ENCODE measurements at regions not wholly inside any gene's neighbourhood (a gene's known extent, or its start where the extent isn't known, plus 50 kb on each side); places are given as distances from the start of the nearest gene placed in this dataset.
A peak's percentile ranks its signal among the peaks of the same experiment; 100 is the strongest.
"Not testable (repeated sequence)": the region's sequence is repeated elsewhere in the genome, so short reads cannot be mapped to it uniquely, and the experiment has no call there.

DNA sequence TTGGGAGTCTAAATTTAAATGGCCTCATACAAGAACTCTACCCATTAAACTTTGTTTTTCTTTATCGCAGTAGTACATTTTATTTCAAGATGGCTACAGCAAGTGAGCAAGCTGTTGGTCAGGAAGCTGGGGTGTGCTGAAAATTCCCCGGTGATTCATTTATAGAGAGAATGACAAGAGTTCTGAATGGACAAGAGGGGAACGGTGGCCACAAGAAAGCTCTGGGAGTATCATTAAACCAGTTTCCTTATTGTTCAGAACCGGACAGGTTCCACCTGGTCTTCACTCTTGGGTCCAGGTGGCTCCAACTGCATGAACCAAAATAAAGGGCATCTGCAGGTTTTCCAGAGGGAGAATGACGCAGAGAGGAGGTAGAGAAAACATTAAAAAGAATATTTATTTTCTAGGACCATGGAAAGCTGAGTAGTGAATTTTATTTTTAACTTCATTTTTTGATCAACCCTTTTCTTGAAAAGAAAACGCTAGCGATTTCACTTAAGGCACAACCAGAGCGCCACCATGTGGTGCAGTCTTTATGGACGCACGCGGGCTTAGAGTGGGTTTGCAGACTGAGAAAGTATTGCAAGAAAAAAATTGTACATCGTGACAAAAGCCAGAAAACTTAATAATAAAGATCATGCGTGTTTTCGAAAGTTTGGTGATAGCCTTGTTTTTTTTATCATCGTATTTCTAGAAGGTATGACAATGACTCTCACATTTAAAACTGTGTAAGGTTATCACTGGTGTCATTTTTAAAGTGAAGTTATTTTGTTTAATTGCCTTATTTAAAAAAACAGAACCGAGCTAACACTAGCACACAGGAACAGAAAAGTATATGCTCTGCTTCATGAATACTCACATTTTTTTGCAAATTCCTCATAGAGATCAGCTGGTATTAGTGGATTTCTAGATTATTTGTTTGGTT is 97.9 kb upstream of the NOL4 start:
- H3K9me3 Mint-ChIP-seq, result no peaks in the 10 kb centered on the region
- H3K4me3 Mint-ChIP-seq, result no peak overlapping the region
- DNase-seq, result peak; percentile 58
- intact Hi-C loops (cut with micrococcal nuclease), result no loop called here
- no peaks in the 10 kb centered on the region for H3K4me1 Mint-ChIP-seq
- H3K27me3 Mint-ChIP-seq, result no peaks in the 10 kb centered on the region
- no peak overlapping the region for H3K27ac Mint-ChIP-seq
- H3K36me3 Mint-ChIP-seq (ENCODE audit: low read depth), result no peaks in the 10 kb centered on the region

DNA sequence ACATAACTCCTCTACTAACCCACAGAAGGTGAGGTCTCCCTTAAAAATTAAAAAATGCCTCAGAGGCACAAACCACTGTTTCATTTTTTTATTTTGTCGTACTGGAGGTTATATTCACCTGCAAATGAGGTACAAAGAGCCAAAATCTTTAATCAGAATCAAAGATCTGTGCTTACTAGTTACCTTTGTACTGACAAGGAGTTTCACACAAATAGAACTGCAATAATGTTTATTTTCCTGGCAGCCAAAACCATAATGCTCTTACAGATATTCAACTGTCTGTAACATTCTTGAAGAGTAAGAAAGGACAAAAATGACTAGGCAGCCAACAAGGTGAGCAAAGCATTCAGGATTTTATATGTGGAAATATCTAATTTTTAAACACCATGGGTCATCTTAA is 105.1 kb upstream of the NOL4 start:
- Mint-ChIP-seq H3K4me3 (no peak overlapping the region), H3K27me3 (no peaks in the 10 kb centered on the region), H3K4me1 (no peaks in the 10 kb centered on the region), H3K9me3 (peaks cover 6% of the 10 kb centered on the region), H3K36me3 (ENCODE audit: low read depth) (no peaks in the 10 kb centered on the region), H3K27ac (no peak overlapping the region)
- DNase-seq, result no peak
- intact Hi-C loops (cut with micrococcal nuclease), result no loop called here

DNA sequence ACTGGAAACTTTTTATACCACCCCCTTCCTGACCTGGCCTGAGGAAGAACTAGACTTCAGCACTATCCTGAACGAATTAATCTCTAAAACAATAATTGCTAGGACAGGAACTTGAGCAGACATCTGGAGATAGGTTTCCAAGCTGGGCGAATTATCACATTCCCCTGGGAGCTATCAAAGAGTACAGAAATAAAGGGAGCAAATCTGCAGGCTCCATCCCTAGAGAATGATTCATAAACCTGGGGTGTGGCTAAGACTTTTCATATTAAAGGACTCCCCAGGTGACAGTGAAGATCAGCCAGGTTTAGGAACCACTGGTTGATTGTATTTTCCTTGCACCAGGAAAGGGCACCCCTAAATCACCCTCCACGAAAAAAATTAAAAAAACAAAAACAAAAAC is 105.6 kb upstream of the NOL4 start:
- no peak overlapping the region for H3K4me3 Mint-ChIP-seq
- H3K36me3 Mint-ChIP-seq (ENCODE audit: low read depth), result no peaks in the 10 kb centered on the region
- no peak overlapping the region for H3K27ac Mint-ChIP-seq
- no peaks in the 10 kb centered on the region for H3K4me1 Mint-ChIP-seq
- intact Hi-C loops (cut with micrococcal nuclease), result no loop called here
- H3K9me3 Mint-ChIP-seq, result peaks cover 6% of the 10 kb centered on the region
- no peak for DNase-seq
- no peaks in the 10 kb centered on the region for H3K27me3 Mint-ChIP-seq

DNA sequence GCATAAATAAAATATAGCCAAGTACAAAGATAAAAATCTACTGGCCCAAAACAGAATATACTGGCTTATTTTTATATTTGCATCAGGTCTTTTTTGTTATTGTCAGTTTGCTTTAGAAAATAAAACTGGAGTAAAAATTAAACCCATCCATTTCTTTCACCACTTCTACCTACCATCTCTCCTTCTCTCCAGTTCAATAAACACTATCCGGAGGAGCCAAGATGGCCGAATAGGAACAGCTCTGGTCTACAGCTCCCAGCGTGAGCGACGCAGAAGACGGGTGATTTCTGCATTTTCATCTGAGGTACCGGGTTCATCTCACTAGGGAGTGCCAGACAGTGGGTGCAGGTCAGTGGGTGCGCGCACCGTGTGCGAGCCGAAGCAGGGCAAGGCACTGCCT is 106.2 kb upstream of the NOL4 start:
- H3K27me3 Mint-ChIP-seq; H3K4me1 Mint-ChIP-seq; H3K36me3 Mint-ChIP-seq (ENCODE audit: low read depth); intact Hi-C loops (cut with micrococcal nuclease); H3K27ac Mint-ChIP-seq; DNase-seq; H3K4me3 Mint-ChIP-seq; H3K9me3 Mint-ChIP-seq: not testable (repeated sequence)

DNA sequence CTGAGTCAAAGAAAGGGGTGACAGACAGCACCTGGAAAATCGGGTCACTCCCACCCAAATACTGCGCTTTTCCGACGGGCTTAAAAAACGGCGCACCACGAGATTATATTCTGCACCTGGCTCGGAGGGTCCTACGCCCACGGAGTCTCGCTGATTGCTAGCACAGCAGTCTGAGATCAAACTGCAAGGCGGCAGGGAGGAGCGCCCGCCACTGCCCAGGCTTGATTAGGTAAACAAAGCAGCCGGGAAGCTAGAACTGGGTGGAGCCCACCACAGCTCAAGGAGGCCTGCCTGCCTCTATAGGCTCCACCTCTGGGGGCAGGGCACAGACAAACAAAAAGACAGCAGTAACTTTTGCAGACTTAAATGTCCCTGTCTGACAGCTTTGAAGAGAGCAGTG is 106.6 kb upstream of the NOL4 start:
- intact Hi-C loops (cut with micrococcal nuclease); H3K4me3 Mint-ChIP-seq; H3K27me3 Mint-ChIP-seq; H3K36me3 Mint-ChIP-seq (ENCODE audit: low read depth); H3K4me1 Mint-ChIP-seq; DNase-seq; H3K27ac Mint-ChIP-seq; H3K9me3 Mint-ChIP-seq: not testable (repeated sequence)

DNA sequence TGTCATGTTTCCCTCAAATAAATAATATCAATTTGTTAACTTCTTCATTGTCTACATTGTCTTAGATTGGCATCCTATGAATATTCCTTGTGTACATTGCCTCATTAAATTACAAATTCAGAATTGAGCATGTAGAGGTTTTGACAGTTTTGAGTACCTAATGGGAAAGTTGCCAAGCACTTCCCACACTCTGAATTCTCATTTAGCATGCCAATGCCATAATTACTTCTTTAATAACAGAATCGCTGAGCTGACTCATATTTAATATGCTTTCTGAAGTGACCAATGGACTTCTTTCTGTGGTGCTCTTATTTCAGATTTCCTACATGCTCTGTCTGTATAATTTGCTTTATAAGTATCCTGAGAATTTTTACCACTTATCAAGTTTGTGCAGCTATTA is 114.4 kb upstream of the NOL4 start:
- DNase-seq, result no peak
- Mint-ChIP-seq H3K9me3 (no peaks in the 10 kb centered on the region), H3K36me3 (ENCODE audit: low read depth) (no peaks in the 10 kb centered on the region), H3K27ac (no peak overlapping the region), H3K4me3 (no peak overlapping the region), H3K4me1 (no peaks in the 10 kb centered on the region), H3K27me3 (no peaks in the 10 kb centered on the region)
- intact Hi-C loops (cut with micrococcal nuclease), result no loop called here

DNA sequence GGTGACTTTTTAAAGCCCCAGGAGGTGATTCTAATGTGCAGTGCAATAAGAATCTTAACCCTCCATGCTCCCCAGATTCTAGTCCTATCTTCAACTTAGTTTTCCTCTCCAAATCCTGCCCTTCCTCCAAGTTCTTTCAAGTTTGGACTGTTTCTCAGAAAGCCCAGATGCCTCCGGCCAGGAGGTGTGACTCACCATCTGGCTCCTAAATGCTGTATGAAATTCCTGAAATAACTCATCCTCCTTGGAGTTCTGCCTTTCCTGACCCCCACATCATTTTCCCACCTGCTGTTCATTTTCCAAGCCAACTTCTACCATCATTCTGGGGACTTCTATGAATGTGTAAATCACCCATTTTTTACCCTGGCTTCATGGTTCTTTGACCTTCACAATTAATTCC is 118.2 kb upstream of the NOL4 start:
- intact Hi-C loops (cut with micrococcal nuclease), result no loop called here
- Mint-ChIP-seq H3K9me3 (no peaks in the 10 kb centered on the region), H3K27me3 (no peaks in the 10 kb centered on the region), H3K27ac (no peak overlapping the region), H3K36me3 (ENCODE audit: low read depth) (no peaks in the 10 kb centered on the region), H3K4me1 (no peaks in the 10 kb centered on the region), H3K4me3 (no peak overlapping the region)
- no peak for DNase-seq

DNA sequence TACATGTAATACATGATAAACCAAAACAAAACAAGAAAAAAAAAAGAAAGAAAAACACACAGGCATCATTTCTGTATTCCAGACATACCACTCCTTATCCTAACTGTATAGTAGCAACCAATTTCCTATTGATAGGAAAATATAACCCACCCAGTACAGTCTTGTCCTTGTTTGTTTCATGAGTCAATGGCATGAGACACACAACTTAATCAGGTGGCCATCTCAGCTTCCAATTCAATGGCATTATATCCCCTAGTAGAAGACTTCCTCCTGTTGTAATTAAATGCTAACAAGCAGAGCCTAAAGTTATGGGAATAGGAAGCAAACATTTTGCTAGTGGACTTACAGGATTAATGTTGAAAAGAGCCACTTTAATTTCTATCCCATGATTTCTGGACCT is 121.0 kb upstream of the NOL4 start:
- Mint-ChIP-seq H3K36me3 (ENCODE audit: low read depth) (no peaks in the 10 kb centered on the region), H3K27ac (no peak overlapping the region), H3K27me3 (no peaks in the 10 kb centered on the region), H3K4me3 (no peak overlapping the region), H3K9me3 (no peaks in the 10 kb centered on the region), H3K4me1 (no peaks in the 10 kb centered on the region)
- intact Hi-C loops (cut with micrococcal nuclease), result no loop called here
- no peak for DNase-seq

DNA sequence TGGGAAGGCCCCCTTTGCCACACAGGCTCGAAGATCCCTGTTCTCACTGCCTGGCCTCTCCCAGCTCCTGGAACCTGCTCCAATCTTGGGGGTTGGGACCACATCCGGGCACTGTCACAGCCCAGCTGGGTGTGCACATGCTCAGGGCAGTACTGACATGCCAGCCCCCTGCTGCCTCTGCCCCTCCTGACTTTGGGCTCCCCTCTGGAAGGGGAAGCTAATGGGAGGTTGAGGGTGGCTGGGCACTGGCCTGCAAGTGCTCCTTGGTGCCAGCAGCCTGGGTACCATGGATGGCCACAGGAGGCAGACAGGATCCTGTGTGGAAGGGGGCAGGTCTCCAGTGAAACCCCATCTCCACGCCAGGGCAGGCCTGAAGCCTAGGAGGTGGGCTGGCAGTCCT is 126.1 kb upstream of the NOL4 start:
- Mint-ChIP-seq H3K9me3 (peaks cover 4% of the 10 kb centered on the region), H3K36me3 (ENCODE audit: low read depth) (no peaks in the 10 kb centered on the region), H3K4me3 (no peak overlapping the region), H3K27me3 (no peaks in the 10 kb centered on the region), H3K4me1 (no peaks in the 10 kb centered on the region), H3K27ac (no peak overlapping the region)
- intact Hi-C loops (cut with micrococcal nuclease), result no loop called here
- DNase-seq, result no peak

DNA sequence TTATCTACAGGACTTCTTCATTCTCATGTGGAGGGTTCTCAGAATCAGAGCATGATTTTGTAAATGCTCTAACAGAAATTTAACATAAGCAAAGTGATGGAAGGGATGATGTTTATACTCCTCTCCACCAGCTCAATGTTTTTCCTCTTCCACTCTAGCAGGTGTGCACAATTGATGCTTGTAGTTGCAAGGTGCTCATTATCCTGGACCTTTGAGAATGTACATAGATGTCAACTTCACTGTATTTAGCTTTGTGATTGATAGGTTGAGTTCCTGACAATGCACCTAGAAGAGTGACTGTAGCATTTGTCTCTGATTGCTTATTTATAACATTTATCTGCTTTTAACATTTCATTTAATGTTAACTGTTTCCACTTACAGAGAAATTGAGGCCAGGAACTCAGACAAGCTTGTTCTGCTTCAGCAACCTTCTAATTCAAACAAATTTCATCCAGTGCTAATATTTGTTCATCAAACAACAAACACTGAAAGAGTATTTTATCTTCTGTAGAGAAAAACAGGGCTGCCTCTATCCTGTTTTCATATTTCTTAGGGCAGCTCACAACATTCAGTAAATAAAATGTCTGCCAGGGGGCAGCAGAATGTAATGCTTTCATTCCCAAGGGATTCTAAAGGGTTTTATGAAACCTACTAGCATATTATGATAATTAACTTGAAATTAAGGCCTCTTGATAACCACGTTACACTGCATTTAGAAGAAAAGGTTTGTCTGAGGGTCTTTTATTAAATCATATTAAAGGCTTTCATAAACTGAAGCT is 127.9 kb upstream of the NOL4 start:
- H3K4me3 Mint-ChIP-seq, result no peak overlapping the region
- DNase-seq, result no peak
- intact Hi-C loops (cut with micrococcal nuclease), result no loop called here
- H3K36me3 Mint-ChIP-seq (ENCODE audit: low read depth), result no peaks in the 10 kb centered on the region
- H3K27me3 Mint-ChIP-seq, result no peaks in the 10 kb centered on the region
- peaks cover 4% of the 10 kb centered on the region for H3K9me3 Mint-ChIP-seq
- H3K4me1 Mint-ChIP-seq, result no peaks in the 10 kb centered on the region
- no peak overlapping the region for H3K27ac Mint-ChIP-seq

DNA sequence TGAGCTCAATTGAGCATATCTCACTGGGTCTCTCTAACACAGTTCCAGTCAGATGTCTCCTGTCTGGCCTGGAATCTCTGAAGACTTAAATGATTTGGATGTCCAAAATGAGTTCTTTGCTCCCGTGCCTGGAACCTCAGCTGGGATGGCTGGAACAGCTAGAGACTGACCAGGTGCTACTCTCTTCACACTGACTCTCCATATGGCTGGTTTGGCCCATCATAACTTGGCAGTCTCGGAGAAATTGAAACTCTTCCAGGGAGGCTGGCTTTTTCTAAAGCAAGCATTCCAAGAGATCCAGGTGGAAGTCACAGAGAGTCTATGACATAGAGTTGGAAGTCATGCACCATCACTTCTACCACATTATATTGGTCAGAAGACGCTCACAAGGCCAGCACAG is 129.6 kb upstream of the NOL4 start:
- intact Hi-C loops (cut with micrococcal nuclease), result no loop called here
- H3K4me1 Mint-ChIP-seq, result no peaks in the 10 kb centered on the region
- peaks cover 7% of the 10 kb centered on the region for H3K9me3 Mint-ChIP-seq
- H3K27me3 Mint-ChIP-seq, result no peaks in the 10 kb centered on the region
- DNase-seq, result no peak
- no peak overlapping the region for H3K4me3 Mint-ChIP-seq
- H3K36me3 Mint-ChIP-seq (ENCODE audit: low read depth), result no peaks in the 10 kb centered on the region
- no peak overlapping the region for H3K27ac Mint-ChIP-seq

DNA sequence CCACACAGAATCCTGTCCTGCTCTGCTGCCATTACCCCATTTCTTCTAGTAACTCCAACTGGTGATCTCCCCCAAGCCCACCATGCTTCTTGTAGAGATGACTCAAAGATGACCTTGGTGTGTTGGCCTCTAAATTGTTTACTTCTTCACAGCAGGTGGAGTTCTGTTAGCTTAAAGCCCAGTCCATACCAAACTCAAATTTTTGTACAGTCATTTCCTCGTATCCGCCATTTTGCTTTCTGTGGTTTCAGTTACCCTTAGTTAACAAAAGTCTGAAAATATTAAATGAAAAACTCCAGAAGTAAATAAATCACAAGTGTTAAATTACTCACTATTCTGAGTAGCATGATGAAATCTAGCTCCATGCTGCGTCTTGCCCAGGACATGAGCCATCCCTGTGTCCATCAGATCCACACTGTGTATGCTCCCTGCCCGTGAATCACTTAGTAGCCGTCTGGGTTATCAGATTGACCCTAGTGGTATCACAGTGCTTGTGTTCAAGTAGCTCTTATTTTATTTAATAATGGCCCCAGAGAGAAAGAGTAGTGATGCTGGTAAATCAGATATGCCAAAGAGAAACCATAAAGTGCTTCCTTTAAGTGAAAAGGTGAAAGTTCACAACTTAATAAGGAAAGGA is 133.3 kb upstream of the NOL4 start:
- H3K4me3 Mint-ChIP-seq, result no peak overlapping the region
- no peak for DNase-seq
- no peak overlapping the region for H3K27ac Mint-ChIP-seq
- peaks cover 3% of the 10 kb centered on the region for H3K9me3 Mint-ChIP-seq
- intact Hi-C loops (cut with micrococcal nuclease), result no loop called here
- H3K27me3 Mint-ChIP-seq, result no peaks in the 10 kb centered on the region
- no peaks in the 10 kb centered on the region for H3K4me1 Mint-ChIP-seq
- H3K36me3 Mint-ChIP-seq (ENCODE audit: low read depth), result no peaks in the 10 kb centered on the region

DNA sequence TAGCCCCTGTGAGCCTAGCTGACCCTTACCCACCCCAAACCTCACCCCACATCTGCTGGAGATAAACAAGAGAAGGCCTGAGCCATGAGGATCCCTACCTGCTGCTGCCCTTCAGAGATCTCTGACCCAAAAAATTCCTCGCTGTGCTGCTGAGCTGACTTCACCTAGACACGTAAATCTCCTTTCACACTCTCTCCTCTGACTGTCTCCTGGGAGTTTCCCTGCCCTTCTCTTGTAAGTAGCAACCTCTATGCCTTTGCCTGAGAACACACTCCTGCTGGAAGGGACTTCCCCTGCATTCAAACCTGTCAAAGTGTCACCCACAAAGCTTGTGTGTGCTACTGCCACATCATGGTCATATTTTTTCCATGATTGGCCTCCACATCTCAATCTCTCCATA is 134.2 kb upstream of the NOL4 start:
- Mint-ChIP-seq H3K36me3 (ENCODE audit: low read depth) (no peaks in the 10 kb centered on the region), H3K27me3 (no peaks in the 10 kb centered on the region), H3K4me1 (no peaks in the 10 kb centered on the region), H3K4me3 (no peak overlapping the region), H3K9me3 (peaks cover 3% of the 10 kb centered on the region), H3K27ac (peak overlapping the region; percentile 9)
- intact Hi-C loops (cut with micrococcal nuclease), result no loop called here
- no peak for DNase-seq

DNA sequence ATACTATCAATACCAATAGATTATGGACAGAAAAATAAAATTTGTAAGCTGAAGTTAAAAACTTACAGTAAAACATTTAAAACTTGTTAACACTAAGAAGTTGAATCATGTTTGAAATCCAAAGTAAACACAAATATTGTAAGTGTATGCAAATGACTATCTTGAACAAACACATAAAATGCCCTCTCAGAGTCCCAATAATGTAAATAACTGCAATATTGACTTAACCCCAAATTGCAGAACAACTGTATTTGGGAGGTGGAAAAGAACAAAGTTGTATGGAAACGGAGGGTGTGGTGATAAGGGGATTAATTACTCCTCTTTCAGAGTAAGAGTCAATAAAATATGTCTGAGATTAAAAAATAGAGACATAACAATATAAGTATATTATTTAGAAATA is 140.0 kb upstream of the NOL4 start:
- Mint-ChIP-seq H3K4me1 (no peaks in the 10 kb centered on the region), H3K27ac (no peak overlapping the region), H3K36me3 (ENCODE audit: low read depth) (no peaks in the 10 kb centered on the region), H3K9me3 (no peaks in the 10 kb centered on the region), H3K4me3 (no peak overlapping the region), H3K27me3 (no peaks in the 10 kb centered on the region)
- DNase-seq, result no peak
- intact Hi-C loops (cut with micrococcal nuclease), result no loop called here

Measured in activated CD4-positive, alpha-beta T cell treated with anti-CD3 and anti-CD28 coated beads, Interleukin-2, amount 10 ng/mL, durations not matched to agents 24 days and 14 days (primary cell).